Astrocyte of the cerebellum (primary cell): ENCODE measurements at regions not wholly inside any gene's neighbourhood (a gene's known extent, or its start where the extent isn't known, plus 50 kb on each side); places are given as distances from the start of the nearest gene placed in this dataset.

Experiments used
- DNase-seq: peaks from one replicate; pipeline ENCODE4 v3.0.0-alpha.2; 2011; ENCODE audit warnings: low read depth
- H3K4me3 ChIP-seq: 2 replicates; pipeline ENCODE4 v1.5.1; 2011; ENCODE audit warnings: mild to moderate bottlenecking, low read depth, low read length, moderate library complexity
- in situ Hi-C: cut with HindIII; loops from 2 replicates; pipeline ENCODE4 v1.10.0; 2017; ENCODE audit warnings: low sequenced_read_pairs
- TF ChIP-seq, protein P1 (sequence below): IDR thresholded peaks from 2 replicates; pipeline ENCODE4 v1.5.1; 2012; ENCODE audit warnings: low read length, low read depth, moderate library complexity, mild to moderate bottlenecking; ENCODE audit errors: missing control alignments

DNA sequence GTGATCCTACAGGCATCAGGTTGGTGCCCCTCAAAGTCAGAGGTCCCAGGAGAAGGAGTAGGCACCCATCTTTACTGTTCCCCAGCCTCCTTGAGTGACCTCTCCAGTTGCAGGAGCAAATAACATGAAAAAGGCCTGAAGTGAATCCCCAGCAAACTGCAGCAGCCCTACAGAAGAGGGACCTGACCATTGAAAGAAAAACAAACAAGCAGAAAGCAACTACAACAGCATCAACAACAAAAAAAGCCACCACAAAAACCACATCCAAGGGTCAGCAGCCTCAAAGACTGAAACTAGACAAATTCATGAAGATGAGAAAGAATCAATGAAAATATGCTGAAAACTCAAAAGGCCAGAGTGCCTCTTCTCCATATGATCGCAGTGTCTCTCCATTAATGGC is 128.7 kb downstream of the ANKRD50 start:
- DNase-seq, result no peak
- H3K4me3 ChIP-seq, result no peak overlapping the region
- in situ Hi-C loops, result no loop called here
- TF ChIP-seq, protein P1, sequence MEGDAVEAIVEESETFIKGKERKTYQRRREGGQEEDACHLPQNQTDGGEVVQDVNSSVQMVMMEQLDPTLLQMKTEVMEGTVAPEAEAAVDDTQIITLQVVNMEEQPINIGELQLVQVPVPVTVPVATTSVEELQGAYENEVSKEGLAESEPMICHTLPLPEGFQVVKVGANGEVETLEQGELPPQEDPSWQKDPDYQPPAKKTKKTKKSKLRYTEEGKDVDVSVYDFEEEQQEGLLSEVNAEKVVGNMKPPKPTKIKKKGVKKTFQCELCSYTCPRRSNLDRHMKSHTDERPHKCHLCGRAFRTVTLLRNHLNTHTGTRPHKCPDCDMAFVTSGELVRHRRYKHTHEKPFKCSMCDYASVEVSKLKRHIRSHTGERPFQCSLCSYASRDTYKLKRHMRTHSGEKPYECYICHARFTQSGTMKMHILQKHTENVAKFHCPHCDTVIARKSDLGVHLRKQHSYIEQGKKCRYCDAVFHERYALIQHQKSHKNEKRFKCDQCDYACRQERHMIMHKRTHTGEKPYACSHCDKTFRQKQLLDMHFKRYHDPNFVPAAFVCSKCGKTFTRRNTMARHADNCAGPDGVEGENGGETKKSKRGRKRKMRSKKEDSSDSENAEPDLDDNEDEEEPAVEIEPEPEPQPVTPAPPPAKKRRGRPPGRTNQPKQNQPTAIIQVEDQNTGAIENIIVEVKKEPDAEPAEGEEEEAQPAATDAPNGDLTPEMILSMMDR, result no peak

DNA sequence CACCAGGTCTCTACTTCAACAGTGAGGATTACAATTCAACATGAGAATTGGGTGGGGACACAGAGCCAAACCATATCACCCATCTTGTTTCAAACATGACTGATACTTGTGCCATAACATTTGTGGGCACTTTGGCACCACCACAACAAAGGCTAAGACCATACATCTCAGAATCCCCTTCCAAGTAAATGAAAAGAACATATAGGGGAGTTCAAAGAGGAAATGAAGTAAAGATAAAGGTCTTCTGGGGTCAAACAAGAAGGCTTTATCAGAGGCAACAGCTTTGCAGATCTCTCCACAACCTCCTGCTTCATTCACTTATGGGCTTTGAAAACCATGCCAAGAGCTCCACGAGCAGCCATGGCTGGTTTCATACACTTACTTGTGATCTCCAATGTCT is 122.7 kb downstream of the ANKRD50 start:
- DNase-seq, result no peak
- TF ChIP-seq, protein P1, result no peak
- in situ Hi-C loops, result no loop called here
- no peak overlapping the region for H3K4me3 ChIP-seq

DNA sequence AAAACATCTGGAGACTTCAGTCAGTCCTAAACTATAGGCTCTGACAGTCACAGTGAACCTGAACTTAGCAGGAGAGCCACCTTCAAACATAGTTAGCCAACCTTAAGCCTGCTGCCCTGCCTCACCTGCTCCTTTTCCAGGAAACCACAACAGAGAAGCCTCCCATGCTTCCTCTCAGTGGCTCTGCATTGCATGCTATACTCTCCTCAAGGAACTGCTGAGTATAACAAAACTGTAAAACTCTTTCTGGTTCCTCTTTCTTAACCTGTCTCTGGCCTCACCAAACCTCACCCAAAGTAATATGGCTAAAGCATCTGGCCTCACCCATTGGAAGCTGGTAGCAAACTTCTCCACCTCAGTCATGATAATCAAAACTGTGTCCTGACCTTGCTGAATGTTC is 122.1 kb downstream of the ANKRD50 start:
- DNase-seq, result no peak
- H3K4me3 ChIP-seq, result no peak overlapping the region
- TF ChIP-seq, protein P1, result no peak
- in situ Hi-C loops, result no loop called here

DNA sequence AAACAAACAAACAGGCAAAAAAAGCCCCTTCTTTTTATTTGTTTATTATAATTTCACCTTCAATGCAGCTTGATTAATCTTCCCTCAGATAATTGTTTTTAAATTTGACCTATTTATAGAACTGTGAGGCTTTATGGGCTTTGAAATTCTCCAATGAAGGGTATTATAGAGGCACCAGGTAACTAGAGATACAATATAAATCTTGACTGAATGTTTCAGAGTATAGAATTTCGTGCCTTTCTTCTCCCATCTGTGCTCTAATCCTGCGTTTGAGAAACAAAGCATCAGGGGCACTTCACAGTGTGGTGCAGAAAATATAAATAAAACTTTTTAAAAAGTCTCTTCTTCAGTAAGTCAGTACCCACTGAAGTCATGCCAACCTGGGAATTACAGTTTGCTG is 120.9 kb downstream of the ANKRD50 start:
- TF ChIP-seq, protein P1, result no peak
- no peak for DNase-seq
- in situ Hi-C loops, result no loop called here
- H3K4me3 ChIP-seq, result no peak overlapping the region

DNA sequence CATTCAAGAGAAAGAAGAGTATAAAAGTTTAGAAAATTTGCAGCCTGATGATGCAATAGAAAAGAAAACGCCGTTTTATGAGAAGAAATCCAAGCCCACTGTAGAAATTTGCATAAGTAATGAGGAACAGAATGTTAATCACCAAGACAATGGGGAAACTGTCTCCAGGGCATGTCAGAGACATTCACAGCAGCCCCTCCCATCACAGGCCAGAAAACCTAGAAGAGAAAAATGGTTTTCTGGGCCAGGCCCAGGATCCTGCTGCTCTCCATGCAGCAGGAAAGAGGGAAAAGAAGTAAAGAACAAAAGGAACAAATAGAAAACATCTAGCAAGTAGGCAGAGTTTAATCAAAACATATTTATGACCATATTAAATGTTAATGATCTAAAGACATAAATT is 119.0 kb downstream of the ANKRD50 start:
- in situ Hi-C loops, result no loop called here
- no peak overlapping the region for H3K4me3 ChIP-seq
- TF ChIP-seq, protein P1, result no peak
- no peak for DNase-seq

DNA sequence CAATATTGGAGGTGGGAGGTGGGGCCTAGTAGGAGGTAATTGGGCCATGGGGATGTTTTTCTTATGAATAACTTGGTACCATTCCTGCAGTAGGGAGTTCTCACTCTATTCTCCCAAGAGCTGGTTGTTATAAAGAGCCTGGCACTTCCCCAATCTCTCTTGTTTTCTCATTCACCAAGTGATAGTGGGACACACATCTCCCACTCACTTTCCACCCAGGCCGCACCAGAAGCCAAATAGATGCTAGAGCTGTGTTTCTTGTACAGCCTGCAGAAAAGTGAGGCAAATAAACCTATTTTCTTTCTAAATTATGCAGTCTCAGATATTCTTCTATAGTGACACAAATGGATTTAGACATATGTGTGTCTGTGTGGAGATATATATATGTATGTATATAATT is 117.6 kb downstream of the ANKRD50 start:
- no peak overlapping the region for H3K4me3 ChIP-seq
- TF ChIP-seq, protein P1, result no peak
- in situ Hi-C loops, result no loop called here
- no peak for DNase-seq

DNA sequence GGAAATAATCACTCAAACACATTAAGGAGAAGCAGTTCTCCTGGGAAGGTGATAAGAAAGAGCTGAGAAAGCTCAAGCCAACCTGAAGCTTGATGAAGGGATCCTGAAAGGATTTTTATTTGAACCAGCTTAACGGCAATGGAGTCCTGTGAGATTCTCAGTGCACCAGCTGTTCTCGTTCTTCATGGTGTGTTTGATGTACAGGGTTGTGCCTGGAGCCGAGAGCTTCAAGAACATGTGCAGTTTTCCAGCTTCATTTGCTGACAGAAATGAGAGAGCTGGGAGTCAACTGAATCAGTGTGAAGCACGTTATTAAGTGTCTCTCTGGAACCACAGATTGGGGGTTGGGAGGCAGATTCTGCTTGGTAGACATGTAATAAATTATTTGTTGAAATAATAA is 115.7 kb downstream of the ANKRD50 start:
- in situ Hi-C loops, result no loop called here
- DNase-seq, result no peak
- TF ChIP-seq, protein P1, result no peak
- no peak overlapping the region for H3K4me3 ChIP-seq
